ENCODE measurements at regions not wholly inside any gene's neighbourhood (a gene's known extent, or its start where the extent isn't known, plus 50 kb on each side); places are given as distances from the start of the nearest gene placed in this dataset.

- intact Hi-C loops (cut with DNase I) = no loop called here
- Histone ChIP-seq H3K4me3 (peak overlapping the region; percentile 21), H3K36me3 (no peaks in the 10 kb centered on the region), H3K27me3 (no peaks in the 10 kb centered on the region), H3K27ac (no peak overlapping the region), H3K9me3 (no peaks in the 10 kb centered on the region), H3K4me1 (ENCODE audit: insufficient read depth) (peaks cover 13% of the 10 kb centered on the region)
- WGBS, 3 donors = 0 to 1% (median 0%) methylated on average over 53 to 62 of the region's 62 CpGs
- no peak for TF ChIP-seq POLR2A (IDR thresholded peaks at IDR 0.05)
- no peak for TF ChIP-seq CTCF (IDR thresholded peaks at IDR 0.05)
- TF ChIP-seq EP300 (IDR thresholded peaks at IDR 0.05) = no peak
- no peak for DNase-seq
These were observed 143.9 kb upstream of the ZNF536 start for GRCh38 chr19:30228113-30228834.

- no peaks in the 10 kb centered on the region for H3K9me3 ChIP-seq
- 8 to 10% (median 10%) methylated on average over 34 to 35 of the region's 35 CpGs for WGBS, 3 donors
- no peaks in the 10 kb centered on the region for H3K27me3 ChIP-seq
- H3K4me3 ChIP-seq = no peak overlapping the region
- peaks cover 13% of the 10 kb centered on the region for H3K4me1 ChIP-seq (ENCODE audit: insufficient read depth)
- TF ChIP-seq CTCF (IDR thresholded peaks at IDR 0.05) (no peak), EP300 (IDR thresholded peaks at IDR 0.05) (no peak), POLR2A (IDR thresholded peaks at IDR 0.05) (no peak)
- intact Hi-C loops (cut with DNase I) = no loop called here
- DNase-seq = no peak
- no peaks in the 10 kb centered on the region for H3K36me3 ChIP-seq
- H3K27ac ChIP-seq = no peak overlapping the region
These were observed 143.2 kb upstream of the ZNF536 start for GRCh38 chr19:30228835-30229524.

- Histone ChIP-seq H3K36me3 (no peaks in the 10 kb centered on the region), H3K27me3 (no peaks in the 10 kb centered on the region), H3K4me3 (no peak overlapping the region), H3K27ac (no peak overlapping the region), H3K9me3 (no peaks in the 10 kb centered on the region), H3K4me1 (ENCODE audit: insufficient read depth) (peaks cover 13% of the 10 kb centered on the region)
- no peak for TF ChIP-seq CTCF (IDR thresholded peaks at IDR 0.05)
- TF ChIP-seq EP300 (IDR thresholded peaks at IDR 0.05) = no peak
- 66 to 69% (median 67%) methylated on average over 14 of the region's 14 CpGs for WGBS, 3 donors
- DNase-seq = no peak
- intact Hi-C loops (cut with DNase I) = no loop called here
These were observed 142.5 kb upstream of the ZNF536 start for GRCh38 chr19:30229525-30230174.

GRCh38 chr19:30231408-30232318 is 140.5 kb upstream of the ZNF536 start:
- no peak for DNase-seq
- Histone ChIP-seq H3K4me1 (ENCODE audit: insufficient read depth) (peaks cover 8% of the 10 kb centered on the region), H3K27ac (no peak overlapping the region), H3K27me3 (no peaks in the 10 kb centered on the region), H3K4me3 (no peak overlapping the region), H3K36me3 (no peaks in the 10 kb centered on the region), H3K9me3 (no peaks in the 10 kb centered on the region)
- intact Hi-C loops (cut with DNase I) = no loop called here
- TF ChIP-seq CTCF (IDR thresholded peaks at IDR 0.05) = no peak
- no peak for TF ChIP-seq POLR2A (IDR thresholded peaks at IDR 0.05)
- TF ChIP-seq EP300 (IDR thresholded peaks at IDR 0.05) = no peak
- WGBS, 3 donors = 69 to 73% (median 72%) methylated on average over 8 of the region's 8 CpGs
